Ascending aorta (tissue), 2 donors: ENCODE measurements at regions not wholly inside any gene's neighbourhood (a gene's known extent, or its start where the extent isn't known, plus 50 kb on each side); places are given as distances from the start of the nearest gene placed in this dataset.

ENCODE experiments used
- DNase-seq, 2 donors: peaks; one replicate each; pipeline ENCODE4 v3.0.0-alpha.2; 2019; ENCODE audit warnings: low spot score in 2 of 2
- H3K27ac ChIP-seq, 2 donors: fragments of 200-600 bp; sonication (generic); one replicate each; pipeline ENCODE4 v1.5.1; 2016 to 2017; ENCODE audit warnings: mild to moderate bottlenecking in 1 of 2
- H3K27me3 ChIP-seq: fragments of 200-600 bp; sonication (generic); one replicate; pipeline ENCODE4 v1.5.1; 2017
- H3K36me3 ChIP-seq, 2 donors: fragments of 200-600 bp; sonication (generic); one replicate each; pipeline ENCODE4 v1.5.1; 2016
- H3K4me1 ChIP-seq, 2 donors: fragments of 200-600 bp; sonication (generic); one replicate each; pipeline ENCODE4 v1.5.1; 2016 to 2017; ENCODE audit warnings: mild to moderate bottlenecking in 1 of 2
- H3K4me3 ChIP-seq, 2 donors: fragments of 200-600 bp; sonication (generic); one replicate each; pipeline ENCODE4 v1.5.1; 2016 to 2017; ENCODE audit warnings: mild to moderate bottlenecking in 1 of 2
- H3K9me3 ChIP-seq, 2 donors: fragments of 200-600 bp; sonication (generic); one replicate each; pipeline ENCODE4 v1.5.1; 2016
- intact Hi-C: fragments of 100-400 bp; cut with DNase I; formaldehyde crosslinking; loops from one replicate; pipeline ENCODE4 v1.15.1; 2023
- TF ChIP-seq, protein P1 (sequence below), 3 experiments: fragments of 200-600 bp in 2 of 3; fragments of 450-650 bp in 1 of 3; sonication (generic) in 2 of 3; IDR thresholded peaks; one replicate each; pipeline ENCODE4 v1.5.1; 2016 to 2019; ENCODE audit warnings: antibody characterized with exemption in 3 of 3, mild to moderate bottlenecking in 1 of 3, moderate library complexity in 1 of 3

DNA sequence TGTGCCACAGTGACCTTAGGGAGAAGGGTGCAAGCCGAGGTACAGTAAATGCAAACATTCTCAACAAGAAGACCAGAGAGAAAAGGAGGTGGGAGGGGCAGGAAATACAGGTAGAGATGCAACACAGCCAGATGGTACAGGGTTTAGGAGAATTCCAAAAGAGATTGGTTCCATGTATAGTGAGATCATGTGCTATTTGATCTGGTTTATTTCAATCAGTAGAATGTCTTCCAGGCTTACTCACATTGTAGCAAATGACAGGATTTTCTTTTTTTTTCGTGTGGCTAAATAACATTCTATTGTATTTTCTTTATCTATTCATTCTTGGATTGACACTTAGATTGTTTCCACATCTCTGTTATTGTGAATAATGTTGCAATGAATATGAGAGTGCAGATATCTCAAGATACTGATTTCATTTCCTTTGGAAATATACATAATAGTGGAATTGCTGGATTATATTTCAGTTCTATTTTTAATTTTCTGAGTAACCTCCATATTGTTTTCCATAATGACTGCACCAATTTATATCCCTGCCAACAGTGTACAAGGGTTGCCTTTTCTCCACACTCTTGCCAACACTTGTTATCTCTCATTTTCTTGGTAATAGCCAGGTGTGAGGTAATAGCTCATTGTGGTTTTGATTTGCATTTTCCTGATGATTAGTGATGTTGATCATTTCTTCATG is 107.8 kb upstream of the GAS1 start:
- TF ChIP-seq, protein P1, sequence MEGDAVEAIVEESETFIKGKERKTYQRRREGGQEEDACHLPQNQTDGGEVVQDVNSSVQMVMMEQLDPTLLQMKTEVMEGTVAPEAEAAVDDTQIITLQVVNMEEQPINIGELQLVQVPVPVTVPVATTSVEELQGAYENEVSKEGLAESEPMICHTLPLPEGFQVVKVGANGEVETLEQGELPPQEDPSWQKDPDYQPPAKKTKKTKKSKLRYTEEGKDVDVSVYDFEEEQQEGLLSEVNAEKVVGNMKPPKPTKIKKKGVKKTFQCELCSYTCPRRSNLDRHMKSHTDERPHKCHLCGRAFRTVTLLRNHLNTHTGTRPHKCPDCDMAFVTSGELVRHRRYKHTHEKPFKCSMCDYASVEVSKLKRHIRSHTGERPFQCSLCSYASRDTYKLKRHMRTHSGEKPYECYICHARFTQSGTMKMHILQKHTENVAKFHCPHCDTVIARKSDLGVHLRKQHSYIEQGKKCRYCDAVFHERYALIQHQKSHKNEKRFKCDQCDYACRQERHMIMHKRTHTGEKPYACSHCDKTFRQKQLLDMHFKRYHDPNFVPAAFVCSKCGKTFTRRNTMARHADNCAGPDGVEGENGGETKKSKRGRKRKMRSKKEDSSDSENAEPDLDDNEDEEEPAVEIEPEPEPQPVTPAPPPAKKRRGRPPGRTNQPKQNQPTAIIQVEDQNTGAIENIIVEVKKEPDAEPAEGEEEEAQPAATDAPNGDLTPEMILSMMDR (IDR thresholded peaks at IDR 0.05) = no peak
- intact Hi-C loops = no loop called here
- no peak overlapping the region for H3K27ac ChIP-seq
- no peak overlapping the region for H3K4me3 ChIP-seq
- H3K9me3 ChIP-seq = no peaks in the 10 kb centered on the region
- no peak for DNase-seq
- H3K4me1 ChIP-seq = no peaks in the 10 kb centered on the region
- H3K36me3 ChIP-seq = no peaks in the 10 kb centered on the region
- H3K27me3 ChIP-seq = no peaks in the 10 kb centered on the region

DNA sequence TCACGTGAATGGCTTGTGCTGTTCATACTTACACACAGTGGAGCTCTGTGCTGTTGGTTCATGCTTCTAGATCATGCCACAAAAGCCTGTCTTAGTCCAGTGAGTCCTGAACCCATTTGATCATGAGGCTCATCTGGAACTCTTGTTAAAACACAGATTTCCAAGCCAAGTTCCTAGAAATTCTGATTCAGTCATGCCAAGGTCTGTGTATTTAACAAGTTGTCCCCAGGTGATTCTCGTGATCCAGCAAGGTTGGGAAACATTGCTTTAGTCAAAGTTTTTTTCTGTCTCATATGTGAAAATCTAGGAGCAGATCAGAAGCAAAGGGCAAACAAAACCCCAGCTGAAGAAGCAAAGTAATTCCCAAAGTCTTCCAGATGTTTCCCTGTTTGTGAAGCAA is 112.5 kb upstream of the GAS1 start:
- intact Hi-C loops = loop anchor here (5.0 to 10.0 kb wide), 4 partner anchors 88 to 225 kb away; partner anchors contain the start of gene GAS1
- Histone ChIP-seq H3K4me3 (no peak overlapping the region), H3K27ac (no peak overlapping the region), H3K9me3 (no peaks in the 10 kb centered on the region), H3K36me3 (no peaks in the 10 kb centered on the region), H3K4me1 (peaks cover 4 to 14% of the 10 kb centered on the region in 2 donors), H3K27me3 (no peaks in the 10 kb centered on the region)
- DNase-seq = no peak
- TF ChIP-seq, protein P1 (IDR thresholded peaks at IDR 0.05) = no peak

DNA sequence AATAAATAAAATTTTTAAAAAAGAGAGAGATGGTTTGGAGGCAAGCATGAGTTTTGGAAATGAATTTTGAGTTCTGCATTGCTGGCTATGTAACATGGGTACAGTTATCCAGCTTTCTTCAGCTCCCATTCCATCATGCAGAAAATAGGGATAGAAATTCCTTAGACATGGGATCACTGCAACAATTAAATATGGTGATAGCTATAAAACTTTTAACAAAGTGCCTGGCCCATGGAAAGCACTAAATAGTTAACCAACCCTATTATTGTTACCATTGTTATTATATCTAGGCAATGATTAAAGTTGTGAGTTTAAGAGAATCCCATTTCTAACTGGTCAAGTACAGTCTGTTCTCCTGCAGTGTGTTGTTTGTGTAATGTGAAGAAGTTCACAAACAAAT is 115.4 kb upstream of the GAS1 start:
- H3K36me3 ChIP-seq = no peaks in the 10 kb centered on the region
- intact Hi-C loops = loop anchor here (1.0 to 10.0 kb wide), 5 partner anchors 26 to 222 kb away; partner anchors contain the start of gene GAS1
- peak overlapping the region; percentile 43 to 56 for H3K27ac ChIP-seq
- H3K4me1 ChIP-seq = peaks cover 4 to 15% of the 10 kb centered on the region in 2 donors
- peak overlapping the region in 1 of 2 donors; percentile 35 for H3K4me3 ChIP-seq
- TF ChIP-seq, protein P1 (IDR thresholded peaks at IDR 0.05) = no peak
- DNase-seq = no peak
- H3K27me3 ChIP-seq = no peaks in the 10 kb centered on the region
- H3K9me3 ChIP-seq = no peaks in the 10 kb centered on the region

DNA sequence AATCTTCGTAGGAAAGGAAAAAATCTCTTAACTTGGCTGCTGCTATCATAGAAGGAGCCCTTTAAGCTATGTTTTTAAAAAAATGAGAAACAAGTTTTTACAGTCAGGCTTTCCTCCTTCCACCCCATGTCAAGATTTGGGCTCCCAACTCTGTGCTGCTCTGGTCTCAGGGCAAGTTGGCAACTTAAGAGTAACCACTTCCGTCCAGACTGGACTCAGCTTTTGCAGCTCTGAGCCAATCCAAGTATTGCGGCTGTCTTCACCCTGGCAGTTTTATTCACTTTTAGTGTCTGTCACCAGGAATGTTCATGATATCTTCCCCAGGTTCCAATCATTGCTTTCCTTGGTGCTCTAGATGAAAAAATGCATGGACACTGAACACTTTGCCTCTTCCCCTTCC is 115.9 kb upstream of the GAS1 start:
- DNase-seq = peak in 1 of 2 donors; percentile 70
- Histone ChIP-seq H3K4me3 (peak overlapping the region in 1 of 2 donors; percentile 35), H3K4me1 (peaks cover 4 to 15% of the 10 kb centered on the region in 2 donors), H3K36me3 (no peaks in the 10 kb centered on the region), H3K27me3 (no peaks in the 10 kb centered on the region), H3K9me3 (no peaks in the 10 kb centered on the region), H3K27ac (peak overlapping the region; percentile 43 to 56)
- intact Hi-C loops = loop anchor here (1.0 to 10.0 kb wide), 5 partner anchors 27 to 222 kb away; partner anchors contain the start of gene GAS1
- TF ChIP-seq, protein P1 (IDR thresholded peaks at IDR 0.05) = no peak

DNA sequence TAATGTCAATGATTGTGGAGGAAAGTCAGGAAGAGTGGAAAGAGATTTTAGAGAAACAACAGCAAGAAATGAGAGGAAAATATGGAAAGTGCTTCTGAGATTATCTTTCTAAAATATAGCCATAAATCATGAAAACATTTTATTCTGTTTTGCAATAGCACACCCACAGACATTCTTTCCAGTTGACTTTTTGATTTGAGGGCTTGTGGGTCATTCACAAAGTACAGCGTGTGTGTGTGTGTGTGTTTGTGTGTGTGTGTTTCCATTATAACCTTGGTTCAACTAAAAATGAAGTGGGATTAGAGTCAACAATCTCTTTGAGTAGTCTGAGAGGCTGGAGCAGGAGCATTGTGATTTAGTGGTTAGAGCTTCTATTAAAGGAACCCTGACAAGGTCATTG is 116.6 kb upstream of the GAS1 start:
- Histone ChIP-seq H3K9me3 (no peaks in the 10 kb centered on the region), H3K27ac (peak overlapping the region; percentile 43 to 58), H3K36me3 (no peaks in the 10 kb centered on the region), H3K4me3 (no peak overlapping the region), H3K27me3 (no peaks in the 10 kb centered on the region), H3K4me1 (peaks cover 4 to 15% of the 10 kb centered on the region in 2 donors)
- DNase-seq = peak in 1 of 2 donors; percentile 78
- intact Hi-C loops = loop anchor here (1.0 to 10.0 kb wide), 5 partner anchors 28 to 221 kb away; partner anchors contain the start of gene GAS1
- TF ChIP-seq, protein P1 (IDR thresholded peaks at IDR 0.05) = no peak
